Hematopoietic multipotent progenitor cell treated with erythropoietin and hydrocortisone succinate and interleukin-3 and kit ligand, for 4 days (in vitro differentiated cells): ENCODE measurements at regions not wholly inside any gene's neighbourhood (a gene's known extent, or its start where the extent isn't known, plus 50 kb on each side); places are given as distances from the start of the nearest gene placed in this dataset.

Source experiments
- DNase-seq: peaks from one replicate; pipeline ENCODE4 v3.0.0-alpha.2; 2015

- no peak for DNase-seq
These were observed 87.1 kb downstream of the MYEOV start for GRCh38 chr11:69380921-69381581.

GRCh38 chr11:69381681-69382130, 87.8 kb downstream of the MYEOV start:
- no peak for DNase-seq

GRCh38 chr11:69382131-69383128, 88.5 kb downstream of the MYEOV start:
- DNase-seq = peak; percentile 61

GRCh38 chr11:69383372-69384250, 89.7 kb downstream of the MYEOV start:
- no peak for DNase-seq

GRCh38 chr11:69384251-69385143, 90.5 kb downstream of the MYEOV start:
- no peak for DNase-seq

- DNase-seq = no peak
These were observed 91.3 kb downstream of the MYEOV start for GRCh38 chr11:69385144-69385820.

GRCh38 chr11:69385832-69386427, 92.0 kb downstream of the MYEOV start:
- DNase-seq = no peak

- no peak for DNase-seq
These were observed 92.8 kb downstream of the MYEOV start for GRCh38 chr11:69386594-69387408.

GRCh38 chr11:69387409-69387885, 93.5 kb downstream of the MYEOV start:
- no peak for DNase-seq

- no peak for DNase-seq
These were observed 93.3 kb upstream of the LINC01488 start for GRCh38 chr11:69388210-69388609.

GRCh38 chr11:69388661-69389060, 92.8 kb upstream of the LINC01488 start:
- no peak for DNase-seq

GRCh38 chr11:69390561-69390960, 90.9 kb upstream of the LINC01488 start:
- no peak for DNase-seq

- DNase-seq = no peak
These were observed 90.0 kb upstream of the LINC01488 start for GRCh38 chr11:69391192-69392103.

GRCh38 chr11:69392104-69392653, 89.3 kb upstream of the LINC01488 start:
- DNase-seq = no peak

GRCh38 chr11:69393178-69393832, 88.2 kb upstream of the LINC01488 start:
- DNase-seq = no peak

- DNase-seq = no peak
These were observed 87.6 kb upstream of the LINC01488 start for GRCh38 chr11:69393865-69394233.

- DNase-seq = no peak
These were observed 87.1 kb upstream of the LINC01488 start for GRCh38 chr11:69394234-69394868.
